ENCODE measurements at regions not wholly inside any gene's neighbourhood (a gene's known extent, or its start where the extent isn't known, plus 50 kb on each side); places are given as distances from the start of the nearest gene placed in this dataset.

DNA sequence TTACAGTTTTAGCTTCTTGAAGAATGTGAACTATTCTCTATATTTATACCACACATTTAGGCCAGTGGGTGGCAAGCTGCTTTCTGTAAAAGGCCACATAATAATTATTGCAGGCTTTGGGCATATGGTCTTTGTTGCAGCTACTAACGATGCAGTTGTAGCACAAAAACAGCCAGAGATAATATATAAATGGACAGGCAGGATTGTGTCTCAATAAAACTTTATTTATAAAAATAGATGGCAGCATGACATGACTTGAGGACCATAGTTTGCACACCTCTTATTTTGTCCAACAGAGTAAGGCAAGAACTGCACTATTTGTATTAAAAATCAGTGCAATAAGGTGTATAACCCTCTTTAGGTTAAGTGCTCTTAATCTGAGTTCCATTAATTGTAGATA, 415.0 kb downstream of the ANXA1 start:
- DNase-seq, result no peak

DNA sequence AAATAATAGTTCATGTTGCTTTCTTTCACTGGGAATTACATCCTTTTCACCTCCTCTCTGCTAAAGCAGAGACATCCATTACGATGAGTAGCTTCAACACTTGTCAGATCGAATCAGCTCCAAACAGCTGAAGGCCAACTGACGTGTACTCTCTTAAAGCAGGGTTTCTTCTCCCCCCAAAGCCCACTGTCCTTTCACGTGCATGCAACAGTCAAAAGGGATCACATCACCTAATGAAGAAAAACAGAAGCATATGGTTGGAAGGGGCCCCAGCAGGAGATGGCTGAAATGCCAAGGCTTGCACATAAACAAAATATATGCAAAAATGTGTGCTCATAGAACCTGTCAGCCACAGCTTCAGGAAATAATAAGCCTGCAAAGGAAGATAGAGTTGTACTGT, 421.6 kb downstream of the ANXA1 start:
- peak; percentile 94 for DNase-seq

DNA sequence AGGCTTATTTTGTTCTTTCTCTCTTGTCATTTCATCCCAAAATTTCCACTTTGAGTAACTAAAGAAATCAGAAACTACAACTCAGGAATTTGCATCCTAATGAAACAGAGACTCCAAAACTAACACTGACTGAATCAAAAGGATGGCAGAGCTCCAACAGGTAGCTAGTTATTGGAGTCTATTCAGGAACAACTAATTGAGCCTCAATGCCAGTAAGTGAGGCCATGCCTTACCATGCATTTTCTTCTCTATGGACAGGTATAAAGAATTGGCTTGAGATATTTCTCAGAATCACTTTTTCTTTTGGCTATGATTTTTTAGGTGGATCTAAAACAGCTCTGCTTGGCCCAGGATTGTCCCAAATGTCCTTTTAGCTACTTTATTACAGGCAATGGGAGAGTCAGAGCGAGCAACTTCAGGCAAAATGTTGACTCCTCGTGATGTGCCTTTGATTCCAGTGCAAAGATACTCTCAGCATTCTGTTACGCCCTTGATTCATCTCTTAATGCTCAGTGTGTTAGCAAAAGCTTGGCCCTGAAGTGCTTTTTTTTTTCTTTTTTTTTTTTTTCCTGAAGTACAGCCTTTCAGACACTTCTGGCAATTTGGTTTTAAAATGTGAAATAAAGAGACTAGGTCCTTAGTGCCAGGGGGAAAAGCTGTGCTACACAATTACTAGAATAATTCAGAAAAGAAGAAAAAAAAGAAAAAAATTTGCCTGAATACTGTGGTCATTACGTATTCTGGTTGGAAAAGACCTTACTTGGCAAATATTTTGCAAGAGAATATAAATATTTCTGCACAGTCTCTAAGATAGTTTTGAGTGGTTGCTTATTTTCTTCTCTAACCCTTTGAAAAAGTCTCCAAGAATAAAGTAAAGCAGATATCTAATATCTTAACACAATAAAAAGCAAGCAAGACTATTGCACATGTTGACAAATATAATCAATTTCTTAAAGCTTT, 423.7 kb downstream of the ANXA1 start:
- peak; percentile 59 for DNase-seq

DNA sequence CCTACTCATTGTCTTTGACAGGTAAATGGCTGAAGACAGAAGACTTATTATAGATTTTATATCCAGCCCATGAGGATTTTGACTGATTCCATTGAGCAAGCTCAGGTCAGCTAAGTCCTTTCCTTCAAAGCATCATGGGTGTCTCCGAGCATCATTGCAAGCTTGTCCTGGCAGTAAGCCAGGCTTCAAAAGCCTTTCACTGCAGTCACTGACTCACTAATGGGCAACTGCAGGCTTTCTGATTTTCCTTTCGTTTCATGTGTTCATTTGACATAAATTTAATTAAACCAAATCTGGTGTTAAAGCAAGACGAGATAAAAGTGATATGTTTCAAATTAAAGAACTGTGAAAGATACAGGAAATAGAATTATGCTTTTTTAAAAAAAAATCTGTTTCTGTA, 426.2 kb downstream of the ANXA1 start:
- DNase-seq, result peak; percentile 64

DNA sequence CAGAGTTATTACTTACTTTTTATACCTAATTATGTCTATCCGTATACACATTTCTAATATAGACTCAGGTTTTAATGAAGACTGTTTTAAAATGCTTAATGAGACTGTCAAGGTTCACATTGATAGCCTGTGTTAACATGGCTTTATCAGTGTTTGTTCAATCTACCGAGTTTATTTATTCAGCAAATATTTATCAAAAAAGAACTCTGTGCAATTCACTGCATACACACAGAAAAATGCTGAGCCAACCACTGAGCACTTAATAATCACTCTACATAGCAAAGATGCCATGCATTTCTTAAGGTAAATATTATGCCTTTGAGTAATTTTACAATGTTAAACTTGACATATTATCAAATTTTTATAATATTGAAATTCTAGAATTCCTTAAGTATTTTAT, 428.2 kb downstream of the ANXA1 start:
- no peak for DNase-seq

DNA sequence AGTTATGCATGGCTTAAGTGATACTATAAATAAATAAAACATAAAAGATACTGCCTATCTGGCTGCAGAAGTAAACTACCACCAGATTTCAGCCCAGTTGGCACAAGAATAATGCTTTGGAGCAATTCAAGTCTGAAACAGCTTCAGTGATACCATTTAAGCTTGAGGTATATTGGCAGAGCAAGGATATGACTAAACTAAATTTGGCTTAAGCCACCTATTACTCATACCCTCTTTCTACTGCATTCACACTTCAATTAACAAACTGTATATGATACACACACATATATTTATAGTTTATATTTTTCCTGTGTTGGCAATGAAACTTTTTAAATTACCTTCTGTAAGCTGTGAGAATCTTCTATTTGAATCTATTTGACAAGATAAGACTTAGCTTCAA, 431.9 kb downstream of the ANXA1 start:
- DNase-seq, result no peak

DNA sequence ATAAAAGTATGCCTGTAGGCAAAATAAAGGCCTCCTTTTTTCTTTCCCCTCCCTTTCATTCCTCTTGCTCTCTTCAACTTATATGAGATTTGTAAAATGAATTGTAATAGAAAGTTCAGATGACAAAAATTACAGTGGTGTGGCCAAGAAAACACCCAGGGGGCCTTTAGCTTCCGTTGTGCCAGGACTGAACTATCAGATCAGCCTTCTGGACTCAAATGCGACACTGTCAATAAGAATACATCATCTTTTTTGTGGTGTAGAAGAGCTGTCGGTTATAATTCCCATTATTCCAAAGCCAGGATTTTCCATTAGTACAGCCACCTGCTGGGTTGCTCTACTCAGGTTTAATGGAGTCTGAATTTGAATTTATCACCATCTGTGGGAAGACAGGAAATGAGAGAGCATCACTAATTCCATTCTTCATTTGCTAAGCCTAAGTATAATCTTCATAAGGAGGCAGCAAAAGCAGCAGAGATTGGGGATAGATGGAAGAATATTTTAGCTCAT, 443.4 kb downstream of the ANXA1 start:
- DNase-seq, result peak; percentile 81

DNA sequence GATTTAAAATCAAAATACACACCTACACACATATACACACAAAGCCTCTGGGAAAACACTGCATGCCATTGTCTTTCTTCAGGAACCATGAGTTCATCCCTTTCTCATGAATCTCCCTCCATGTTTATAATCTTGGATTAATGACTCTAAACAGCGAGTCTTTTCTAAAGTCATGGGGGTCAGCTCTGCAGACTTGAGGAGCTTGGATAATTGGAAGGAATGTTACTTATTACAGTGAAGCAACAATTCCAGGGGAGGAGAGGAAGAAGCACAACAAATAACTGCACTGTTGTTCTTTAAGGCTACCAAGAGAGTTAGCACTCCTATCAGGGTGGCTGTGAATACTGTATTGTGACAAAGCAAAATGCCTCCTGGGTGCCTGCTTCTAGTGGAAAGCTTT, 444.7 kb downstream of the ANXA1 start:
- peak; percentile 71 for DNase-seq

DNA sequence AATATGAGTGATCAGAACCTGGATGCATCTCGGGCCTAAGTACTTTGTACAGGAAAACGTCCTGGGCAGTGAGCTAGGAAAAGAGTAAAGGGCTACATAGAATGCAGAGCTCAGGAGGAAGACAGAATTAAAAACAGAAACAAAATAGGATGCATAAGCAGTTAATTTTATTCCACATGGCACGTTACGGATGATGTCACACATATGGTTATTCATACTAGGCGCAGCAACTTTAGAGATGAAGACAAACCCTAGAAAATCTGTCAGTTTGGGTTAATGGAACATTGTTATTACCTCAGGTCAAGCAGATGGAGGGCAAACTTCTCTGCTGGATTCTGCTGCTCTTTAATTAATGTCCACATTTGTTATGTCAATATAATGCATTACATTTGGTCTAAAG, 445.4 kb downstream of the ANXA1 start:
- no peak for DNase-seq

DNA sequence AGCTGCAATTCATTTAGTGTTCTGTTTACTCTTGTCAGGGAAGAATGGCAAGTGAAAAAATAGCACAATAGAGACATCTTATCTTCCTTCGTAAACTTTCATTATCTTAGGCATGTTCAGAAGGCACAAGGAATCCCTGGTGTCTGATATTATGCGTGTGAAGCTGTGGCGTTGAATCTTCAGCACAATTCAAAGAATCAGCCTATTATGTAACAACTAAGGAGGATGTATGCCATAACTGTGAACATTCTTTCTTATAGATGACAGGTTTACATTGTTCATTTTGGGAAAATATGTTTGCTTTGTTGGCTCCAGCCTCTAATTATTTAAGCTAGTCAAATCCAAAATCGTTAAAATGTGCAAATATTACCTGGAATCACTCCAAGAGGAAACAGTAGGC, 446.1 kb downstream of the ANXA1 start:
- peak; percentile 43 for DNase-seq

DNA sequence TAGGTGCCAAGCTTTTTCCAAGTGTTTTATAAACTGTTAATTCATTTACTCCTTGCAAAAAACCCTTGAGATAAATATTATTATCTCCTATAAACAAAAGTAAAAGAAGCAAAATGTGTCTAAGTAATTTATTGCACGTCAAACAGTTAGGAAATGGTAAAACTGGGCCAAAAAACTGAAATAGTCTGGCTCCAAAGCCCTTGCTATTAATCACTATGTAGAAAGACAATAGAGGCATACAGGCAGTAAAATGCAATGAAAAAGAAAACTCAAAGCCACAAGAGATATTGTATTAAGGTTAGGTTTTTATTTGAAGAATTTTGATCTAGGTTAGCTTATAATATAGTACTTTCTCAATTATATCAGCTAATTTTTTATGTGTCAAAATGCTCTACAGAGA, 457.7 kb downstream of the ANXA1 start:
- DNase-seq, result no peak

DNA sequence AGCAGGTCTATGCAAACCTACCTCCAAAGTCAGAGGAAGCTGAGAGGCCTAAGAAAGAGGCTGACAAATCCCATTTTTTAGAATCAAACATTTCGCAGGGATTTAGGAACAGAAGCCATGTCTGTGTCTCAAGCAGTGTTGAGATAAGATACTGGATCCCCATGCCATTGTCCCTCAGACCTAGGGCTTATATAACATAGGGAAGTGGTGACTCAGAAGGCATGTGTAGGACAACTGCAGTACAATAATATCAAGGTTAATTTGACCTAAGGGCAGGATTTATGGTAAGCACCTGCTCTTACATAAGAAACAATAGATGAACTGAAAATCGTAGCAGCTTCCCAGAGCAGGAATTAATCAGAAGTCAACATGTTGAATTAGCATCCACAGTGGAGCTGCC, 459.4 kb downstream of the ANXA1 start:
- no peak for DNase-seq

DNA sequence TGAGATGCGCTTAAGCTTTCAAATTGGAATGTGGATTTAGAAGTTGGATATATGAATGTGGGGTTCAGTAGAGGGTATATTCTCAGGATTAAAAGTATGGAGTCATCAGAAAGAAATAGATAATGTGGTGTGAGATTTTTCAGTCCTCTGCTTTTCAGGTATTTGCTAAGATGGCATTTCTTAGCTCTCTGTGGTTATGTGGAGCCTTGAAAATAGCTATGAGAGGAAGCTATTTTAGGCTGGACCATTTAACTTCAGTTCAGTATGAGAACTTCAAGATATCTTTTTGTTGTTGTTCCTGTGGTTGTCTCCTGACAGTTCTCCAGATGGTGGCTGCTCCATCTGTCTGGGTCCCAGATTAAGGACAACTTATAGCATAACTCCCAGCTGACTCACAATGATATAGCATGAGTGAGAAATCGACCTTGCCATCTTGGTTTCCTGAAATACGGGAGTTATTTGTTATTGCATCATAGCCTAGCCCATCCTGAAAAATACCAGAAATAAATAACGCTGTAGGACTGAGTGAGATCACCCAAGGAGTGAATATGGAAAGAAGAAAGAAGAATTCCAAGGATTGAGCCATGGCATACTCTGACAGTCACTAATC, 461.5 kb downstream of the ANXA1 start:
- no peak for DNase-seq

DNA sequence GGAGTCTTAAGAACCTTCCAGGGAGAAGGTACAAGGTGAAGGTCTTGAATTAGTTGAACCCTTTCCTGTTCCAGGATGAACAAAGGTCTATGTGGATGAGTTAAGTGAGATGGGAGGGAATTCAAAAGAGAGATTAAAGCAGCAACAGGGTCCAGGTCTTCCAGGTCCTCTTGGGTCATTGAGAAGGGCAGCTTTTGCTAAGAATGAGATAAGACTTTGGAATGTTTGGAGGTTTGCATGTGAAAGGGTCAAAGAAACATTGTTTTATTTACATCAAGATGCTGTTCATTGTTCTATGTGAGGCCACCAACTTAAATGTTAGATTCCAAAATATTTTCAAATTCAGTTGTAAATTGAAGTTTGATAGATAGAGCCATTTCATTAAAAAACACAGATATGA, 463.9 kb downstream of the ANXA1 start:
- DNase-seq, result no peak

DNA sequence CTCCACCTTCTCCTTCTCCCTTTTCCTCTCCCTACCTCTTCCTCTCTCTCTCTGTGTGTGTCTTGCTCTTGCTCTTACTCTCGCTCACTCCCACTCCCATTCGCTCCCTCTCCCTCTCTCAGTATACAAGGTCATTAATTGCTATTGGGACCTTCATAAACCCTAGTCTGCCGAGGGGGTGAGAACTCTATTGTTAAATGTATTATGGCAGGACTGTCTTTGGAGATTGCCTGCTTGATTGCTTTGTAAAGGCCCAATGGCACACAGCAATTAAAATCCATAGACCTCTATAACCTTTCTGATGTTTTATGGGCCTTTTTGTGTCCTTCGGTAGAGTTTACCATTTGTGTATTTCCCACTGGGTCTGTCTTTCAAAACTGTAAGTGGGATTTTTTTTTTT, 465.9 kb downstream of the ANXA1 start:
- DNase-seq, result peak; percentile 30

DNA sequence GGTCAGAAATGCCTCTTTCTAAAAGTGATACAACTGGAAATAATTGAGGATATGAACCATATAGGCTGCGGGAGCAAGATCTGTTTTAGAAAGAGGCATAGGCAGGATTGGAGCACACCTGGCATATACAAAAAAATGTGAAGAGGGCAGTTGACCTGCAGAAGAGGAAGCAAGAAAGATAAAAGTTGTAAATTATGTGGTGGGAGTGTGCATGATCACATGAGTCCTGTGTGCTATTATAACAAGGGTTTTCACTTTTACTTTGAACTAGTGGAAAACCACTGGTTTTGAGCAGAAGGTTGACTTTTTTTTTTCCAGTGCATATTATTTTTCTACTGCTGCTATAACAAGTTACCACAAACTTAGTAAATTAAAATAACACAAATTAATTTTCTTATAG, 489.3 kb downstream of the ANXA1 start:
- DNase-seq, result no peak

DNA sequence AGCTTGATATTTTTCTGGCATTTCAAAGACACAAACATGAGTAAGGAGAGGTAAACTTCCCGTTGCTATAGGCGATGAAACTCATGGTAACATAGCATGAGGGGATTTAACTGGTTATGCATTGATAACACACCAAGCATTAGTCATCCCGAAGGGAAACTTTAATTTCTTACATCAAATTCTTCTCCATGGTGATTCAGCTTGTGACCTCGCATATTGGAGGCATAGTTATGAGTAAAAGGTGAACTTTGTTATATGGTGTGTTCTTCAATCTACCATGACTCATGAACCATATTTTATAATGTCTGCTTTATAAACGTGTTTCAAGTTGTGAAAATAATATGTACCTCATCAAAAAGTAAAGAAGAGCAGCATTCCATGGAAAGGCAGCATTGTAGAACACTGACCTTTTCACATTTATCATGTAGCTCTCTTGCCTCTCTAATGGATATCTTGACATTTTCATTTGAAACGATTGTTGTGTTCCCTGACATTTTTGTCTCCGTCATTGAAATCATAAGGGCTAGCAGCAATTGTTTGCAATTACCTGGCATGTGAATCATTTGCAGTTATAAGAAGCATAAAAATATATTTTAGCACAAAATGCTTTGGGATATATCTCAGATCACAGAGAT, 491.8 kb downstream of the ANXA1 start:
- DNase-seq, result no peak

DNA sequence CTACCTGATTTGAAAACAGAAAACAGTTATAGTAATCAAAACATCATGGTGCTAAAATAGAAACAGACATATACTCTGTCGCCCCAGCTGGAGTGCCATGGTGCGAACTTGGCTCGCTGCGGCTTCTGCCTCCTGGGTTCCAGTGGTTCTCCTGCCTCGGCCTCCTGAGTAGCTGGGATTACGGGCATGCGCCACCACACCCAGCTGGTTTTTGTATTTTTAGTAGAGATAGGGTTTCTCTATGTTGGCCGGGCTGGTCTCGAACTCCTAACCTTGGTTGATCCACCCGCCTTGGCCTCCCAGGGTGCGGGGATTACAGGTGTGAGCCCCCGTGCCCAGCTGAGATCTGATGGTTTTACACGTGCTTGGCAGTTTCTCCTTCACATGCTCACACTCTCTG, 495.9 kb downstream of the ANXA1 start:
- DNase-seq, result no peak

DNA sequence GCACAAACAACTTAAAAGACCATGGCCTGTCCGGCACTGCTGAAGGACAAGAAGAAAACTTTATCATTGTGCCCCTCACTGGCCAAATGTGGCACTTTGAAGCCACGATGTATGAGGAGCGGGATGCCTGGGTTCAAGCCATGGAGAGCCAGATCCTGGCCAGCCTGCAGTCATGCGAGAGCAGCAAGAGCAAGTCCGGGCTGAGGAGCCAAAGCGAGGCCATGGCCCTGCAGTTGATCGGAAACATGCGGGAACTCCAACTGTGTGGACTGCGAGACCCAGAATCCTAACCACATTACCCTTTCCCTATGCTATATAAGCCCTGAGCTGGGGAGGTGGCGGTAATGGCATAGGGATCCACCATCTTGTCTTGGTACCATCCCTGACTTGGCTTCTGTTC, 497.9 kb downstream of the ANXA1 start:
- no peak for DNase-seq

DNA sequence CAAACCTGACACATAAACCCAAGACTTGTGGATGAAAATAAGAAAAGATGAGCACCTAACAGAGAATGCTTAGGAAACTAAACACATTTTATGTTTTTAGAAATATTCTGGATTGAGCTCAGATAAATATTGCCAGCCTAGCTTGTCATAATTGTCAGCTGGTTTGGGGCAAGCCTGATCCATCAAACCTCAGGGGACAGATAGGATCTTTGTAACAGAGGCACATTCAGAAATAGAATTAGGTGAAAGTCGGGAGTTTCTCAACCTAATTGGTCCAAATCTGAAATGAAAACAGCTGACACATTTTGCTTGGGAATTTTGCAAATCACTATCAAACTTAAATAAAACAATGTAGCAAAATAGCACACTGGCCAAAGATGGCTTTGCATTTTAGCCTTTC, 503.7 kb downstream of the ANXA1 start:
- no peak for DNase-seq

DNA sequence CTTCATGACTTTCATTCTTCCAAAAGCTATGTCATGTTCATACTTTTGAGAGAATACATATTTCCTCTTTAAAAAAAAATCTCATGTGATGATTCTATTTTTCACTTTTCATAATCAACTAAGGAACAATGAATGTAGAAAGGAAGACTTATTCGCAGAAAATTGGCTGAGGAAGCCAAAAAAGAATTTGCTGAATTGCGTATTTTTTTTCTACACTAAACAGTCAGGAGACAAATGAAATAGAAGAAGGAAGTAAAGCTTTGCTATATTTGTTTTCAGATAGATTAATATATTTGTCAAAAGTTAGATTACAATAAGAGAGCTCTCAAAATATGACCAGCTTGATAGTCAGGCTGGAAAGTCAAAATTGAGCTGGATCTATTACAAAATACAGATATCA, 504.2 kb downstream of the ANXA1 start:
- DNase-seq, result no peak

DNA sequence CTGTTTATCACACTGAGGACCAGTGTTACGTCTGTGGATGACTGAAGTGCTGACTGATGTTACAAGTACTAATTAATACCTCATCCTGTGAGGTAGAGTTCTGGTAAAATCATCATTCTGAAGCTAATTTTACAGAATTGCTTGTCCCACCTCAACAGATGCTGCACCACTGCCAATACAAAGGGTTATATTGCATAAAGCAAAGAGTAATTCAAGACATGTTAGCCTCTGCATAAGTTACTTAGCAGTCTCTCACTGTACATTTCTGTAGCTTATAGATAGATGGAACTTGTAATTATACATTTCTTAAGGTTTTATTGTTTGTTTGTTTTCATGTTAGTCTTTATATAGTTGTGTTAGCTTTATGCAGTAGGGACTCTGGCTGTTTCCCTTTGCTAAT, 513.6 kb downstream of the ANXA1 start:
- no peak for DNase-seq

DNA sequence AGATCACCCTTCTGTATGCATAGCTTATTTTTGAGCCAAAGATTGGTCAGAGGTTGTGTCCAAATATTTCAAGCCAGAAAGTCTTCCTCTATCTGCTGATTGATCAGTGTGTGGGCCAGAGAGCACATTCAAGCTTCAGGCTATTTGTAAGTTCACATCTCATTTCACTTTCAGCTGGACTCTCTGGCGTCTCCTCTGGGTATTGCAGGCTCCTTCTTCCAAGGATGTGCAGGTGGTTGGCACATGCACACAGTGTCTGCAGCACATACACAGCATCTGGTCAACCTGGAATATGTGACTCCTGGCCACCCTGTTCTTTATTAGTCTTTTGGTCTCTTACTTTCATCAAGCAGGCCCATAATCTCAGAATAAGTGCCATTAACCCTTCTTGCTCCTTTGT, 516.1 kb downstream of the ANXA1 start:
- DNase-seq, result peak; percentile 28

DNA sequence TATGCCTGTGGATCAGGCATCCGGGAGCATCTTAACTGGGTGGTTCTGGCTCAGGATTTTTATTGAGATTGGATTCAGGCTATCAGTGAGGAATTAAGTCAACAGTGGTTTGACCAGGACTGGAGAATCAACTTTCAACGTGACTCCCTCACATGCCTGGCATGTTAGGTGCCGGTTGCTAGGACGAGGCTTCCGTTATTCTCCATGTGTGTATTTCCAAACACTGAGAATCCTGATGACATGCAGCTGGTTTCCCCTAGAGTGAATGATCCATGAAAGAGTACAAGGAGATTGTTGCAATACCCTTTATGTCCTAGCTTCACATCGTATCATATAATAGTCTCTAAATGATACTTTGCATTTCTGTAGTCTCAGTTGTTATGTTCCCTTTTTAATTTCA, 529.2 kb downstream of the ANXA1 start:
- no peak for DNase-seq
